K562 (cell line): ENCODE measurements at regions not wholly inside any gene's neighbourhood (a gene's known extent, or its start where the extent isn't known, plus 50 kb on each side); places are given as distances from the start of the nearest gene placed in this dataset.

Experiments used
- ATAC-seq: fragments of 200-7000 bp; cut with Tn5 transposase; 3 replicates; pipeline ENCODE4 v1.9.1; 2020; ENCODE audit warnings: moderate library complexity
- BruUV-seq: library from RNA; stranded (reverse); fragments of 400-500 nt; replicated peaks from 2 replicates; lab custom pipeline; 2021; lab: Mats Ljungman, UMichigan
- CTCF ChIA-PET: fragments of 300-600 bp; formaldehyde crosslinking; extraction: SDS; loops from one replicate; lab custom pipeline; 2021; ENCODE audit warnings: low intra/inter-chr PET ratio; lab: Yijun Ruan, JAX
- POLR2A ChIA-PET: fragments of 300-600, 350-650 bp; sonication (Branson Sonifier 250); formaldehyde crosslinking; extraction: SDS; loops from one replicate; lab custom pipeline; 2021; ENCODE audit warnings: antibody characterized with exemption, inconsistent platforms; lab: Yijun Ruan, JAX
- DNase-seq, 4 experiments: peaks; one replicate each; pipeline versions ENCODE4 v3.0.0 to v3.0.0-alpha.2; 2011 to 2018; ENCODE audit warnings: low spot score in 3 of 4, mixed read lengths in 3 of 4; ENCODE audit errors: extremely low read depth in 1 of 4
- FAIRE-seq: peaks from 2 replicates; lab custom pipeline; 2011; peaks lifted over from hg19 to GRCh38; lab: Jason Lieb, UNC
- H2AFZ ChIP-seq: 2 replicates; pipeline ENCODE4 v1.6.0; 2011; ENCODE audit warnings: low read depth, low read length, control low read depth, inconsistent platforms
- H3K27ac ChIP-seq: fragments of 200-600 bp; 3 replicates; pipeline ENCODE4 v1.8.0; 2011; ENCODE audit warnings: low read depth, mild to moderate bottlenecking, control low read depth, inconsistent platforms, low read length, moderate library complexity, mixed read lengths; ENCODE audit errors: extremely low read depth
- H3K27me3 ChIP-seq, 2 experiments: fragments of 300-600 bp in 1 of 2; 2 replicates in 1 of 2; 3 replicates in 1 of 2; pipeline versions ENCODE4 v1.6.0 to v1.8.0; 2011; ENCODE audit warnings: inconsistent platforms in 2 of 2, low read length in 2 of 2, mild to moderate bottlenecking in 1 of 2, mixed read lengths in 1 of 2, moderate library complexity in 1 of 2; ENCODE audit not compliant: control insufficient read depth in 2 of 2, insufficient read depth in 2 of 2
- H3K36me3 ChIP-seq: fragments of 300-600 bp; 3 replicates; pipeline ENCODE4 v1.8.0; 2011; ENCODE audit warnings: mild to moderate bottlenecking, low read length, inconsistent platforms; ENCODE audit not compliant: control insufficient read depth, insufficient read depth
- H3K4me1 ChIP-seq, 2 experiments: fragments of 200-600 bp in 1 of 2; replicated peaks in 1 of 2; 2 replicates in 1 of 2; 3 replicates in 1 of 2; pipeline versions ENCODE4 v1.5.1 to v1.8.0; 2011; ENCODE audit warnings: inconsistent platforms in 2 of 2, low read length in 2 of 2, mild to moderate bottlenecking in 1 of 2, mixed read lengths in 1 of 2, moderate library complexity in 1 of 2; ENCODE audit not compliant: control insufficient read depth in 2 of 2, insufficient read depth in 2 of 2
- H3K4me2 ChIP-seq: 2 replicates; pipeline ENCODE4 v1.6.1; 2011; ENCODE audit warnings: low read length, control low read depth, inconsistent platforms, mixed read lengths; ENCODE audit not compliant: insufficient read depth
- H3K4me3 ChIP-seq: fragments of 200-600 bp; sonication (generic), shearing (Covaris generic); 2 replicates; pipeline ENCODE4 v1.5.1; 2016; ENCODE audit warnings: control low read depth, inconsistent platforms
- H3K79me2 ChIP-seq: fragments of 200-600 bp; 3 replicates; pipeline ENCODE4 v1.8.0; 2011; ENCODE audit warnings: low read length, inconsistent platforms; ENCODE audit not compliant: control insufficient read depth, insufficient read depth
- H3K9ac ChIP-seq, 2 experiments: 2 replicates each; pipeline versions ENCODE4 v1.6.0 to v1.6.1; 2011; ENCODE audit warnings: low read depth in 2 of 2, low read length in 2 of 2, control low read depth in 1 of 2, inconsistent platforms in 1 of 2, mild to moderate bottlenecking in 1 of 2, mixed read lengths in 1 of 2; ENCODE audit not compliant: insufficient read depth in 1 of 2
- H3K9me1 ChIP-seq: one replicate; pipeline ENCODE4 v1.6.0; 2011; ENCODE audit warnings: inconsistent platforms, mild to moderate bottlenecking, low read length, moderate library complexity; ENCODE audit not compliant: control insufficient read depth, insufficient read depth
- H3K9me3 ChIP-seq: replicated peaks from 2 replicates; pipeline ENCODE4 v1.5.1; 2011; ENCODE audit warnings: low read depth, low read length, inconsistent platforms; ENCODE audit not compliant: control insufficient read depth, insufficient read depth
- H4K20me1 ChIP-seq: replicated peaks from 2 replicates; pipeline ENCODE4 v1.6.1; 2011; ENCODE audit warnings: low read length, inconsistent platforms, mixed read lengths; ENCODE audit not compliant: control insufficient read depth, insufficient read depth
- ATF1 ChIP-seq, 2 experiments: fragments of 450-650 bp in 1 of 2; IDR thresholded peaks; 2 replicates each; pipeline ENCODE4 v1.6.1; 2016; ENCODE audit warnings: missing compliant biosample characterization in 1 of 2, missing genetic modification characterization in 1 of 2
- SMARCA4 ChIP-seq: fragments of 450-650 bp; IDR thresholded peaks from 2 replicates; pipeline ENCODE4 v1.6.1; 2016
- WGBS: fragments of 100-300 bp; shearing (Covaris generic); methylation state at CpG from one replicate; pipeline ENCODE4 v1.1.6; 2016; ENCODE audit warnings: low coverage, mixed read lengths; ENCODE audit not compliant: insufficient coverage; ENCODE audit errors: missing lambda C conversion rate; 5-methylcytosine and 5-hydroxymethylcytosine counted together
- in situ Hi-C: fragments of 300-500 bp; cut with MboI; formaldehyde crosslinking; loops from 4 replicates; pipeline ENCODE4 v1.15.0; 2018; ENCODE audit warnings: inconsistent platforms, mixed read lengths
- intact Hi-C: fragments of 100-400 bp; cut with micrococcal nuclease; formaldehyde crosslinking; loops from 2 replicates; pipeline ENCODE4 v1.14.2; 2022

- DNase-seq: no peak
- Histone ChIP-seq H4K20me1 (no peaks in the 10 kb centered on the region), H3K4me1 (no peaks in the 10 kb centered on the region), H3K79me2 (no peaks in the 10 kb centered on the region), H2AFZ (no peak overlapping the region), H3K27ac (no peak overlapping the region), H3K36me3 (no peaks in the 10 kb centered on the region), H3K27me3 (no peaks in the 10 kb centered on the region), H3K4me2 (no peak overlapping the region), H3K9ac (no peak overlapping the region)
- intact Hi-C loops: no loop called here
- no TSS peak for BruUV-seq
- in situ Hi-C loops: no loop called here
- 0% methylated on average over 8 of the region's 8 CpGs for WGBS
- TF ChIP-seq ATF1 (CRISPR knock-in tag; IDR thresholded peaks at IDR 0.05): no peak
- TF ChIP-seq ATF1 (tag; IDR thresholded peaks at IDR 0.05): no peak
- no peak for TF ChIP-seq SMARCA4
- TF ChIP-seq, all 486 proteins: peak for 0
- FAIRE-seq (no peak), ATAC-seq (no peak)
- ChIA-PET POLR2A (interaction anchor here (0.7 kb wide), 1 partner anchor 485 kb away, joined by 3 read pairs; no protein-coding TSS in a partner anchor), CTCF (no interaction called here)
- H3K4me3 ChIP-seq: no peak overlapping the region
- H3K9me1 ChIP-seq: no peaks in the 10 kb centered on the region
- no peaks in the 10 kb centered on the region for H3K9me3 ChIP-seq
These were observed 133.4 kb downstream of the LACC1 start for GRCh38 chr13:44012910-44013757.

GRCh38 chr13:44013758-44014291, 134.1 kb downstream of the LACC1 start:
- Histone ChIP-seq H3K79me2 (no peaks in the 10 kb centered on the region), H3K4me1 (no peaks in the 10 kb centered on the region), H3K27me3 (no peaks in the 10 kb centered on the region), H3K36me3 (no peaks in the 10 kb centered on the region), H4K20me1 (no peaks in the 10 kb centered on the region), H3K9me1 (no peaks in the 10 kb centered on the region), H2AFZ (no peak overlapping the region), H3K27ac (no peak overlapping the region), H3K4me2 (no peak overlapping the region), H3K4me3 (no peak overlapping the region), H3K9ac (no peak overlapping the region), H3K9me3 (no peaks in the 10 kb centered on the region)
- FAIRE-seq (no peak), ATAC-seq (no peak), DNase-seq (no peak)
- in situ Hi-C loops (no loop called here), intact Hi-C loops (no loop called here)
- WGBS: 3% methylated on average over 3 of the region's 4 CpGs
- POLR2A ChIA-PET: interaction anchor here (0.7 kb wide), 1 partner anchor 485 kb away, joined by 3 read pairs; no protein-coding TSS in a partner anchor
- BruUV-seq: no TSS peak
- no peak for TF ChIP-seq ATF1 (CRISPR knock-in tag; IDR thresholded peaks at IDR 0.05)
- no peak for TF ChIP-seq ATF1 (tag; IDR thresholded peaks at IDR 0.05)
- CTCF ChIA-PET: no interaction called here
